ENCODE measurements at regions not wholly inside any gene's neighbourhood (a gene's known extent, or its start where the extent isn't known, plus 50 kb on each side); places are given as distances from the start of the nearest gene placed in this dataset.

GRCh38 chr1:99554727-99555126 lies 91.2 kb upstream of the PALMD start:
- TF ChIP-seq CTCF (conservative IDR thresholded peaks at IDR 0.05; ENCODE audit: control insufficient read depth, insufficient read depth, low read depth, low read length): no peak
- DNase-seq (ENCODE audit: low read depth): no peak
- H3K4me3 ChIP-seq (ENCODE audit: control insufficient read depth, low read depth, low read length): no peak overlapping the region

- H3K4me3 ChIP-seq (ENCODE audit: control insufficient read depth, low read depth, low read length): no peak overlapping the region
- no peak for TF ChIP-seq CTCF (conservative IDR thresholded peaks at IDR 0.05; ENCODE audit: control insufficient read depth, insufficient read depth, low read depth, low read length)
- DNase-seq (ENCODE audit: low read depth): peak; percentile 95
These were observed 88.2 kb upstream of the PALMD start for GRCh38 chr1:99557546-99558202.

- no peak for TF ChIP-seq CTCF (conservative IDR thresholded peaks at IDR 0.05; ENCODE audit: control insufficient read depth, insufficient read depth, low read depth, low read length)
- DNase-seq (ENCODE audit: low read depth): no peak
- H3K4me3 ChIP-seq (ENCODE audit: control insufficient read depth, low read depth, low read length): no peak overlapping the region
These were observed 86.7 kb upstream of the PALMD start for GRCh38 chr1:99559166-99559565.

- no peak overlapping the region for H3K4me3 ChIP-seq (ENCODE audit: control insufficient read depth, low read depth, low read length)
- TF ChIP-seq CTCF (conservative IDR thresholded peaks at IDR 0.05; ENCODE audit: control insufficient read depth, insufficient read depth, low read depth, low read length): no peak
These were observed 85.5 kb upstream of the PALMD start for GRCh38 chr1:99560207-99561040.

GRCh38 chr1:99561952-99562351 lies 84.0 kb upstream of the PALMD start:
- no peak for DNase-seq (ENCODE audit: low read depth)
- TF ChIP-seq CTCF (conservative IDR thresholded peaks at IDR 0.05; ENCODE audit: control insufficient read depth, insufficient read depth, low read depth, low read length): no peak
- H3K4me3 ChIP-seq (ENCODE audit: control insufficient read depth, low read depth, low read length): no peak overlapping the region

More at GRCh38 chr1:99560207-99561040, 85.5 kb upstream of the PALMD start:
- no peak for DNase-seq (ENCODE audit: low read depth)

GRCh38 chr1:99565606-99566289 lies 80.2 kb upstream of the PALMD start:
- H3K4me3 ChIP-seq (ENCODE audit: control insufficient read depth, low read depth, low read length): no peak overlapping the region
- DNase-seq (ENCODE audit: low read depth): peak; percentile 38
- TF ChIP-seq CTCF (conservative IDR thresholded peaks at IDR 0.05; ENCODE audit: control insufficient read depth, insufficient read depth, low read depth, low read length): no peak

Measured in fibroblast of mammary gland (primary cell).